HT-29 (cell line): ENCODE measurements at regions not wholly inside any gene's neighbourhood (a gene's known extent, or its start where the extent isn't known, plus 50 kb on each side); places are given as distances from the start of the nearest gene placed in this dataset.
"Not testable (repeated sequence)": the region's sequence is repeated elsewhere in the genome, so short reads cannot be mapped to it uniquely, and the experiment has no call there.

Experiments used
- DNase-seq: peaks from one replicate; pipeline ENCODE4 v3.0.0-alpha.2; 2015; ENCODE audit warnings: low spot score

- peak; percentile 16 for DNase-seq
Observed at GRCh38 chr2:125364192-125364983, 1291.6 kb upstream of the GYPC start.

GRCh38 chr2:125364984-125365265, 1291.0 kb upstream of the GYPC start:
- no peak for DNase-seq

GRCh38 chr2:125371867-125372266, 1284.1 kb upstream of the GYPC start:
- no peak for DNase-seq

GRCh38 chr2:125373293-125373692, 1282.7 kb upstream of the GYPC start:
- no peak for DNase-seq

GRCh38 chr2:125386074-125386473, 1269.9 kb upstream of the GYPC start:
- peak; percentile 12 for DNase-seq

- no peak for DNase-seq
Observed at GRCh38 chr2:125397535-125398251, 1258.3 kb upstream of the GYPC start.

GRCh38 chr2:125398738-125399524, 1257.0 kb upstream of the GYPC start:
- DNase-seq: no peak

GRCh38 chr2:125405816-125406215, 1250.1 kb upstream of the GYPC start:
- DNase-seq: peak; percentile 22

- no peak for DNase-seq
Observed at GRCh38 chr2:125408874-125409538, 1247.0 kb upstream of the GYPC start.

- no peak for DNase-seq
Observed at GRCh38 chr2:125418483-125418882, 1237.5 kb upstream of the GYPC start.

GRCh38 chr2:125422198-125422770, 1233.7 kb upstream of the GYPC start:
- DNase-seq: not testable (repeated sequence)

- no peak for DNase-seq
Observed at GRCh38 chr2:125424266-125424785, 1231.6 kb upstream of the GYPC start.

- DNase-seq: no peak
Observed at GRCh38 chr2:125427721-125428315, 1228.1 kb upstream of the GYPC start.

- DNase-seq: no peak
Observed at GRCh38 chr2:125444106-125444505, 1211.9 kb upstream of the GYPC start.

- DNase-seq: no peak
Observed at GRCh38 chr2:125445495-125445894, 1210.5 kb upstream of the GYPC start.

GRCh38 chr2:125450092-125450491, 1205.9 kb upstream of the GYPC start:
- DNase-seq: no peak

- DNase-seq: no peak
Observed at GRCh38 chr2:125455110-125455509, 1200.8 kb upstream of the GYPC start.

GRCh38 chr2:125456693-125457363, 1199.1 kb upstream of the GYPC start:
- DNase-seq: no peak

- peak; percentile 25 for DNase-seq
Observed at GRCh38 chr2:125471963-125472362, 1184.0 kb upstream of the GYPC start.

GRCh38 chr2:125479143-125479636, 1176.8 kb upstream of the GYPC start:
- DNase-seq: no peak
